NCI-H1092 treated with DMSO at 0.1 percent for 48 hours (cell line): ENCODE measurements at regions not wholly inside any gene's neighbourhood (a gene's known extent, or its start where the extent isn't known, plus 50 kb on each side); places are given as distances from the start of the nearest gene placed in this dataset.
"Not testable (repeated sequence)": the region's sequence is repeated elsewhere in the genome, so short reads cannot be mapped to it uniquely, and the experiment has no call there.

Source experiments
- DNase-seq: peaks from one replicate; lab custom pipeline; 2025; lab: John Stamatoyannopoulos, UW

GRCh38 chr20:63145156-63145555 is 70.8 kb downstream of the YTHDF1 start:
- DNase-seq = no peak

GRCh38 chr20:63142933-63143332 is 73.0 kb downstream of the YTHDF1 start:
- DNase-seq = no peak

- no peak for DNase-seq
These were observed 74.4 kb downstream of the YTHDF1 start for GRCh38 chr20:63141531-63141930.

GRCh38 chr20:63140514-63141433 is 75.2 kb downstream of the YTHDF1 start:
- DNase-seq = no peak

GRCh38 chr20:63139837-63140236 is 76.1 kb downstream of the YTHDF1 start:
- DNase-seq = no peak

- no peak for DNase-seq
These were observed 76.6 kb downstream of the YTHDF1 start for GRCh38 chr20:63139356-63139755.

- no peak for DNase-seq
These were observed 77.0 kb downstream of the YTHDF1 start for GRCh38 chr20:63138855-63139341.

- DNase-seq = no peak
These were observed 78.0 kb downstream of the YTHDF1 start for GRCh38 chr20:63137851-63138415.

GRCh38 chr20:63136296-63136695 is 79.6 kb downstream of the YTHDF1 start:
- no peak for DNase-seq

- DNase-seq = no peak
These were observed 80.5 kb downstream of the YTHDF1 start for GRCh38 chr20:63135411-63135810.

- not testable (repeated sequence) for DNase-seq
These were observed 81.1 kb downstream of the YTHDF1 start for GRCh38 chr20:63134711-63135361.

GRCh38 chr20:63134201-63134612 is 81.7 kb downstream of the YTHDF1 start:
- DNase-seq = no peak

GRCh38 chr20:63133481-63134091 is 82.3 kb downstream of the YTHDF1 start:
- no peak for DNase-seq

GRCh38 chr20:63132715-63133471 is 83.0 kb downstream of the YTHDF1 start:
- no peak for DNase-seq

GRCh38 chr20:63132131-63132714 is 83.7 kb downstream of the YTHDF1 start:
- DNase-seq = no peak

GRCh38 chr20:63130658-63131577 is 85.0 kb downstream of the YTHDF1 start:
- DNase-seq = no peak

GRCh38 chr20:63129991-63130657 is 85.8 kb downstream of the YTHDF1 start:
- DNase-seq = no peak

- no peak for DNase-seq
These were observed 86.5 kb downstream of the YTHDF1 start for GRCh38 chr20:63129376-63129965.

GRCh38 chr20:63128956-63129355 is 87.0 kb downstream of the YTHDF1 start:
- DNase-seq = no peak
